Suprapubic skin (tissue), 4 donors: ENCODE measurements at regions not wholly inside any gene's neighbourhood (a gene's known extent, or its start where the extent isn't known, plus 50 kb on each side); places are given as distances from the start of the nearest gene placed in this dataset.

Experiments used
- DNase-seq, 2 donors: peaks; one replicate each; pipeline ENCODE4 v3.0.0-alpha.2; 2019; ENCODE audit warnings: low spot score in 2 of 2
- H3K27ac ChIP-seq: fragments of 200-600 bp; sonication (generic); one replicate; pipeline ENCODE4 v1.5.1; 2019
- H3K27me3 ChIP-seq: fragments of 200-600 bp; sonication (generic); one replicate; pipeline ENCODE4 v1.5.1; 2019
- H3K36me3 ChIP-seq: fragments of 200-600 bp; sonication (generic); one replicate; pipeline ENCODE4 v1.5.1; 2019
- H3K4me1 ChIP-seq: fragments of 200-600 bp; sonication (generic); one replicate; pipeline ENCODE4 v1.5.1; 2019
- H3K4me3 ChIP-seq: fragments of 200-600 bp; sonication (generic); one replicate; pipeline ENCODE4 v1.5.1; 2019; ENCODE audit warnings: mild to moderate bottlenecking
- H3K9me3 ChIP-seq: fragments of 200-600 bp; sonication (generic); one replicate; pipeline ENCODE4 v1.5.1; 2019
- CTCF ChIP-seq, 2 donors: fragments of 200-600 bp in 1 of 2; fragments of 450-650 bp in 1 of 2; sonication (generic) in 1 of 2; IDR thresholded peaks; one replicate each; pipeline ENCODE4 v1.5.1; 2016 to 2019; ENCODE audit warnings: antibody characterized with exemption in 2 of 2, mild to moderate bottlenecking in 1 of 2, moderate library complexity in 1 of 2
- EP300 ChIP-seq: sonication (generic); formaldehyde crosslinking; IDR thresholded peaks from one replicate; pipeline ENCODE4 v1.6.1; 2017; ENCODE audit warnings: antibody characterized with exemption
- POLR2A ChIP-seq, 2 donors: fragments of 450-650 bp; IDR thresholded peaks; one replicate each; pipeline ENCODE4 v1.6.1; 2017; ENCODE audit warnings: antibody characterized with exemption in 2 of 2, mild to moderate bottlenecking in 2 of 2, moderate library complexity in 2 of 2
- POLR2AphosphoS5 ChIP-seq, 3 donors: sonication (generic); formaldehyde crosslinking; IDR thresholded peaks; one replicate each; pipeline ENCODE4 v1.6.1; 2017; ENCODE audit warnings: antibody characterized with exemption in 3 of 3
- WGBS: methylation state at CpG from one replicate; pipeline ENCODE4 v1.1.5; 2018; 5-methylcytosine and 5-hydroxymethylcytosine counted together

- H3K27ac ChIP-seq = no peak overlapping the region
- H3K9me3 ChIP-seq = no peaks in the 10 kb centered on the region
- TF ChIP-seq POLR2AphosphoS5 (IDR thresholded peaks at IDR 0.05) = no peak
- TF ChIP-seq POLR2A (IDR thresholded peaks at IDR 0.05) = no peak
- no peak overlapping the region for H3K4me3 ChIP-seq
- no peak for DNase-seq
- H3K27me3 ChIP-seq = no peaks in the 10 kb centered on the region
- no peaks in the 10 kb centered on the region for H3K36me3 ChIP-seq
- H3K4me1 ChIP-seq = no peaks in the 10 kb centered on the region
- 95% methylated on average over 5 of the region's 5 CpGs for WGBS
Measured at GRCh38 chr13:109670776-109671175, 115.6 kb downstream of the IRS2 start.

- H3K4me1 ChIP-seq = no peaks in the 10 kb centered on the region
- no peak overlapping the region for H3K4me3 ChIP-seq
- no peaks in the 10 kb centered on the region for H3K36me3 ChIP-seq
- no peaks in the 10 kb centered on the region for H3K27me3 ChIP-seq
- no peak overlapping the region for H3K27ac ChIP-seq
- no peaks in the 10 kb centered on the region for H3K9me3 ChIP-seq
- no peak for DNase-seq
- TF ChIP-seq EP300 (no peak), CTCF (IDR thresholded peaks at IDR 0.05) (no peak), POLR2A (IDR thresholded peaks at IDR 0.05) (no peak), POLR2AphosphoS5 (IDR thresholded peaks at IDR 0.05) (no peak)
- WGBS = 82% methylated on average over 5 of the region's 5 CpGs
Measured at GRCh38 chr13:109669956-109670355, 116.4 kb downstream of the IRS2 start.

- H3K36me3 ChIP-seq = no peaks in the 10 kb centered on the region
- no peak overlapping the region for H3K27ac ChIP-seq
- 73% methylated on average over 8 of the region's 8 CpGs for WGBS
Measured at GRCh38 chr13:109669234-109669612, 117.2 kb downstream of the IRS2 start.

GRCh38 chr13:109668433-109669233 lies 117.8 kb downstream of the IRS2 start:
- DNase-seq = no peak
- H3K9me3 ChIP-seq = no peaks in the 10 kb centered on the region
- WGBS = 82% methylated on average over 7 of the region's 7 CpGs
- no peaks in the 10 kb centered on the region for H3K36me3 ChIP-seq
- TF ChIP-seq POLR2AphosphoS5 (IDR thresholded peaks at IDR 0.05) (no peak), CTCF (IDR thresholded peaks at IDR 0.05) (no peak)
- H3K27me3 ChIP-seq = no peaks in the 10 kb centered on the region
- no peaks in the 10 kb centered on the region for H3K4me1 ChIP-seq
- no peak overlapping the region for H3K27ac ChIP-seq
- no peak overlapping the region for H3K4me3 ChIP-seq

More at GRCh38 chr13:109669234-109669612, 117.2 kb downstream of the IRS2 start:
- no peaks in the 10 kb centered on the region for H3K4me1 ChIP-seq
- no peaks in the 10 kb centered on the region for H3K27me3 ChIP-seq
- no peak overlapping the region for H3K4me3 ChIP-seq
- H3K9me3 ChIP-seq = no peaks in the 10 kb centered on the region
- TF ChIP-seq CTCF (IDR thresholded peaks at IDR 0.05) (no peak), POLR2A (IDR thresholded peaks at IDR 0.05) (no peak), EP300 (no peak), POLR2AphosphoS5 (IDR thresholded peaks at IDR 0.05) (no peak)
- DNase-seq = no peak

GRCh38 chr13:109667807-109668291 lies 118.5 kb downstream of the IRS2 start:
- DNase-seq = no peak
- WGBS = 66% methylated on average over 9 of the region's 9 CpGs
- Histone ChIP-seq H3K36me3 (no peaks in the 10 kb centered on the region), H3K27me3 (no peaks in the 10 kb centered on the region), H3K4me1 (no peaks in the 10 kb centered on the region), H3K9me3 (no peaks in the 10 kb centered on the region), H3K4me3 (no peak overlapping the region), H3K27ac (peak overlapping the region; percentile 45)
- TF ChIP-seq CTCF (IDR thresholded peaks at IDR 0.05) = no peak
- TF ChIP-seq POLR2A (IDR thresholded peaks at IDR 0.05) = no peak
- TF ChIP-seq POLR2AphosphoS5 (IDR thresholded peaks at IDR 0.05) = no peak
- TF ChIP-seq EP300 = no peak
